Smooth muscle cell (in vitro differentiated cells): ENCODE measurements at regions not wholly inside any gene's neighbourhood (a gene's known extent, or its start where the extent isn't known, plus 50 kb on each side); places are given as distances from the start of the nearest gene placed in this dataset.

Source experiments
- DNase-seq: peaks from one replicate; lab custom pipeline; 2025; ENCODE audit not compliant: unreplicated experiment; lab: John Stamatoyannopoulos, UW
- H2AFZ ChIP-seq: fragments of 200-600 bp; sonication (generic); 2 replicates; pipeline ENCODE4 v1.6.0; 2016; ENCODE audit warnings: antibody characterized with exemption, low read depth, mild to moderate bottlenecking
- H3F3A ChIP-seq: fragments of 200-600 bp; sonication (generic); 2 replicates; pipeline ENCODE4 v1.6.0; 2017; ENCODE audit warnings: antibody characterized with exemption, low read depth
- H3K27ac ChIP-seq: fragments of 200-600 bp; sonication (generic); 2 replicates; pipeline ENCODE4 v1.5.1; 2016; ENCODE audit warnings: low read depth, mild to moderate bottlenecking
- H3K27me3 ChIP-seq: fragments of 200-600 bp; sonication (generic); 2 replicates; pipeline ENCODE4 v1.6.1; 2016; ENCODE audit warnings: low read depth, mild to moderate bottlenecking
- H3K36me3 ChIP-seq: fragments of 200-600 bp; sonication (generic); 2 replicates; pipeline ENCODE4 v1.5.1; 2016; ENCODE audit warnings: low read depth
- H3K4me1 ChIP-seq: fragments of 200-600 bp; sonication (generic); 2 replicates; pipeline ENCODE4 v1.5.1; 2016; ENCODE audit warnings: low read depth
- H3K4me2 ChIP-seq: fragments of 200-600 bp; sonication (generic); 2 replicates; pipeline ENCODE4 v1.6.0; 2016; ENCODE audit warnings: mild to moderate bottlenecking
- H3K4me3 ChIP-seq: fragments of 200-600 bp; sonication (generic); 2 replicates; pipeline ENCODE4 v1.5.1; 2016; ENCODE audit warnings: mild to moderate bottlenecking
- H3K79me2 ChIP-seq: fragments of 200-600 bp; sonication (generic); 2 replicates; pipeline ENCODE4 v1.6.0; 2016; ENCODE audit warnings: low read depth, mild to moderate bottlenecking
- H3K9ac ChIP-seq: fragments of 200-600 bp; sonication (generic); 2 replicates; pipeline ENCODE4 v1.6.0; 2016; ENCODE audit warnings: low read depth
- H3K9me3 ChIP-seq: fragments of 200-600 bp; sonication (generic); replicated peaks from 2 replicates; pipeline ENCODE4 v1.5.1; 2016; ENCODE audit warnings: low read depth
- H4K20me1 ChIP-seq: fragments of 200-600 bp; sonication (generic); 2 replicates; pipeline ENCODE4 v1.6.0; 2016; ENCODE audit warnings: low read depth
- CTCF ChIP-seq: fragments of 200-600 bp; sonication (generic); IDR thresholded peaks from 2 replicates; pipeline ENCODE4 v1.5.1; 2017; ENCODE audit warnings: borderline replicate concordance, mild to moderate bottlenecking, antibody characterized with exemption; ENCODE audit not compliant: insufficient read depth, poor library complexity, severe bottlenecking
- WGBS: methylation state at CpG from one replicate; pipeline ENCODE4 v1.1.7; 2016; ENCODE audit warnings: low lambda C conversion rate; 5-methylcytosine and 5-hydroxymethylcytosine counted together

GRCh38 chr1:67559222-67559700, 125.7 kb upstream of the GADD45A start:
- Histone ChIP-seq H3K4me2 (peak overlapping the region; percentile 74), H3K9me3 (no peaks in the 10 kb centered on the region)
- peak; percentile 15 for DNase-seq

GRCh38 chr1:67560580-67561255, 124.3 kb upstream of the GADD45A start:
- WGBS: 89% methylated on average over 10 of the region's 10 CpGs
- no peak for TF ChIP-seq CTCF
- no peaks in the 10 kb centered on the region for H3K36me3 ChIP-seq
- H2AFZ ChIP-seq: no peak overlapping the region
- no peaks in the 10 kb centered on the region for H3K9me3 ChIP-seq
- H3K9ac ChIP-seq: no peak overlapping the region
- no peak overlapping the region for H3K27ac ChIP-seq
- H3K27me3 ChIP-seq: no peaks in the 10 kb centered on the region
- no peaks in the 10 kb centered on the region for H3K79me2 ChIP-seq
- H4K20me1 ChIP-seq: no peaks in the 10 kb centered on the region
- no peaks in the 10 kb centered on the region for H3F3A ChIP-seq
- H3K4me3 ChIP-seq: no peak overlapping the region
- no peak overlapping the region for H3K4me2 ChIP-seq
- DNase-seq: no peak
- no peaks in the 10 kb centered on the region for H3K4me1 ChIP-seq

More at GRCh38 chr1:67559222-67559700, 125.7 kb upstream of the GADD45A start:
- Histone ChIP-seq H3K36me3 (no peaks in the 10 kb centered on the region), H3K27ac (peak overlapping the region; percentile 69), H3K79me2 (no peaks in the 10 kb centered on the region), H3K4me3 (peak overlapping the region; percentile 1), H3K9ac (peak overlapping the region; percentile 5), H4K20me1 (no peaks in the 10 kb centered on the region), H2AFZ (peak overlapping the region; percentile 40), H3K4me1 (no peaks in the 10 kb centered on the region), H3K27me3 (no peaks in the 10 kb centered on the region), H3F3A (no peaks in the 10 kb centered on the region)
- WGBS: 6% methylated on average over 16 of the region's 16 CpGs
- TF ChIP-seq CTCF: no peak

GRCh38 chr1:67561704-67562113, 123.3 kb upstream of the GADD45A start:
- no peaks in the 10 kb centered on the region for H4K20me1 ChIP-seq
- H3K27me3 ChIP-seq: no peaks in the 10 kb centered on the region
- H3K9me3 ChIP-seq: no peaks in the 10 kb centered on the region
- H3K27ac ChIP-seq: no peak overlapping the region
- no peak overlapping the region for H2AFZ ChIP-seq
- WGBS: 2% methylated on average over 4 of the region's 4 CpGs
- H3K79me2 ChIP-seq: no peaks in the 10 kb centered on the region
- no peak overlapping the region for H3K4me2 ChIP-seq
- no peaks in the 10 kb centered on the region for H3F3A ChIP-seq
- TF ChIP-seq CTCF: peak; percentile 89
- no peak overlapping the region for H3K9ac ChIP-seq
- H3K36me3 ChIP-seq: no peaks in the 10 kb centered on the region
- H3K4me1 ChIP-seq: no peaks in the 10 kb centered on the region
- peak; percentile 48 for DNase-seq
- no peak overlapping the region for H3K4me3 ChIP-seq

- no peak overlapping the region for H3K4me2 ChIP-seq
- H3K36me3 ChIP-seq: no peaks in the 10 kb centered on the region
- H3F3A ChIP-seq: no peaks in the 10 kb centered on the region
- TF ChIP-seq CTCF: no peak
- WGBS: 97% methylated on average over 2 of the region's 2 CpGs
- no peak overlapping the region for H3K4me3 ChIP-seq
- no peaks in the 10 kb centered on the region for H3K4me1 ChIP-seq
- no peaks in the 10 kb centered on the region for H3K9me3 ChIP-seq
- no peaks in the 10 kb centered on the region for H3K79me2 ChIP-seq
- no peak overlapping the region for H3K9ac ChIP-seq
- H3K27me3 ChIP-seq: no peaks in the 10 kb centered on the region
- no peaks in the 10 kb centered on the region for H4K20me1 ChIP-seq
- no peak overlapping the region for H2AFZ ChIP-seq
- no peak overlapping the region for H3K27ac ChIP-seq
- no peak for DNase-seq
Observed at GRCh38 chr1:67563684-67564083, 121.3 kb upstream of the GADD45A start.
